ENCODE measurements at regions not wholly inside any gene's neighbourhood (a gene's known extent, or its start where the extent isn't known, plus 50 kb on each side); places are given as distances from the start of the nearest gene placed in this dataset.
"Not testable (repeated sequence)": the region's sequence is repeated elsewhere in the genome, so short reads cannot be mapped to it uniquely, and the experiment has no call there.

GRCh38 chr13:50649211-50649610, 194.3 kb downstream of the DLEU7 start:
- DNase-seq: no peak

GRCh38 chr13:50650592-50651504, 192.6 kb downstream of the DLEU7 start:
- DNase-seq: no peak

GRCh38 chr13:50651922-50652321, 191.6 kb downstream of the DLEU7 start:
- no peak for DNase-seq

- no peak for DNase-seq
These were observed 189.2 kb downstream of the DLEU7 start for GRCh38 chr13:50654331-50654730.

GRCh38 chr13:50661881-50662280, 181.6 kb downstream of the DLEU7 start:
- not testable (repeated sequence) for DNase-seq

- DNase-seq: no peak
These were observed 178.5 kb downstream of the DLEU7 start for GRCh38 chr13:50664951-50665350.

- no peak for DNase-seq
These were observed 175.4 kb downstream of the DLEU7 start for GRCh38 chr13:50668049-50668448.

- DNase-seq: no peak
These were observed 174.7 kb downstream of the DLEU7 start for GRCh38 chr13:50668691-50669271.

- DNase-seq: no peak
These were observed 173.2 kb downstream of the DLEU7 start for GRCh38 chr13:50670272-50670671.

- no peak for DNase-seq
These were observed 172.5 kb downstream of the DLEU7 start for GRCh38 chr13:50670847-50671496.

- DNase-seq: no peak
These were observed 172.0 kb downstream of the DLEU7 start for GRCh38 chr13:50671497-50671850.

GRCh38 chr13:50672025-50672424, 171.5 kb downstream of the DLEU7 start:
- no peak for DNase-seq

GRCh38 chr13:50675651-50676050, 167.8 kb downstream of the DLEU7 start:
- DNase-seq: no peak

- no peak for DNase-seq
These were observed 166.9 kb downstream of the DLEU7 start for GRCh38 chr13:50676602-50677001.

GRCh38 chr13:50677258-50677657, 166.2 kb downstream of the DLEU7 start:
- no peak for DNase-seq

GRCh38 chr13:50677687-50678463, 165.6 kb downstream of the DLEU7 start:
- DNase-seq: peak; percentile 74

GRCh38 chr13:50678464-50679162, 164.9 kb downstream of the DLEU7 start:
- DNase-seq: no peak

- DNase-seq: no peak
These were observed 164.2 kb downstream of the DLEU7 start for GRCh38 chr13:50679321-50679720.

GRCh38 chr13:50682002-50682401, 161.5 kb downstream of the DLEU7 start:
- DNase-seq: no peak

GRCh38 chr13:50682966-50683365, 160.5 kb downstream of the DLEU7 start:
- no peak for DNase-seq

GRCh38 chr13:50684366-50684765, 159.1 kb downstream of the DLEU7 start:
- no peak for DNase-seq

GRCh38 chr13:50685491-50685890, 158.0 kb downstream of the DLEU7 start:
- DNase-seq: peak; percentile 87

Data from skin of body (tissue), 1 donor.